Stimulated activated CD4-positive, alpha-beta T cell treated with anti-CD3 and anti-CD28 coated beads, Interleukin-1b, Interleukin-23, amount 100 ng/mL, for 24 hours (primary cell): ENCODE measurements at regions not wholly inside any gene's neighbourhood (a gene's known extent, or its start where the extent isn't known, plus 50 kb on each side); places are given as distances from the start of the nearest gene placed in this dataset.

Source experiments
- DNase-seq, 4 experiments: peaks; one replicate each; pipeline ENCODE4 v3.0.0-alpha.2; 2020; ENCODE audit warnings: low read depth in 4 of 4, low spot score in 1 of 4

GRCh38 chr17:34107019-34107418 is 148.1 kb upstream of the CCL2 start:
- DNase-seq = no peak

GRCh38 chr17:34110315-34110714 is 144.8 kb upstream of the CCL2 start:
- DNase-seq = no peak

GRCh38 chr17:34113089-34113488 is 142.0 kb upstream of the CCL2 start:
- DNase-seq = no peak

- DNase-seq = no peak
Measured at GRCh38 chr17:34114174-34114573, 140.9 kb upstream of the CCL2 start.

GRCh38 chr17:34116306-34116705 is 138.8 kb upstream of the CCL2 start:
- DNase-seq = no peak

GRCh38 chr17:34117332-34117731 is 137.8 kb upstream of the CCL2 start:
- DNase-seq = no peak

- DNase-seq = no peak
Measured at GRCh38 chr17:34117811-34118210, 137.3 kb upstream of the CCL2 start.

- no peak for DNase-seq
Measured at GRCh38 chr17:34118564-34118963, 136.5 kb upstream of the CCL2 start.

GRCh38 chr17:34121311-34121710 is 133.8 kb upstream of the CCL2 start:
- no peak for DNase-seq

- DNase-seq = no peak
Measured at GRCh38 chr17:34122515-34122914, 132.6 kb upstream of the CCL2 start.

GRCh38 chr17:34125010-34125409 is 130.1 kb upstream of the CCL2 start:
- DNase-seq = no peak

GRCh38 chr17:34125921-34126320 is 129.2 kb upstream of the CCL2 start:
- no peak for DNase-seq

- DNase-seq = no peak
Measured at GRCh38 chr17:34126496-34126895, 128.6 kb upstream of the CCL2 start.

GRCh38 chr17:34126965-34127364 is 128.1 kb upstream of the CCL2 start:
- no peak for DNase-seq

- DNase-seq = no peak
Measured at GRCh38 chr17:34130544-34130943, 124.5 kb upstream of the CCL2 start.

- no peak for DNase-seq
Measured at GRCh38 chr17:34131386-34131785, 123.7 kb upstream of the CCL2 start.

GRCh38 chr17:34133350-34133749 is 121.7 kb upstream of the CCL2 start:
- DNase-seq = no peak

GRCh38 chr17:34135841-34136240 is 119.2 kb upstream of the CCL2 start:
- DNase-seq = no peak

- no peak for DNase-seq
Measured at GRCh38 chr17:34140006-34140405, 115.1 kb upstream of the CCL2 start.

GRCh38 chr17:34141590-34141989 is 113.5 kb upstream of the CCL2 start:
- no peak for DNase-seq

- no peak for DNase-seq
Measured at GRCh38 chr17:34143430-34143829, 111.7 kb upstream of the CCL2 start.

- peak in 3 of 4 experiments; percentile 6 to 33 (median 8) for DNase-seq
Measured at GRCh38 chr17:34146440-34147043, 108.5 kb upstream of the CCL2 start.

- no peak for DNase-seq
Measured at GRCh38 chr17:34151102-34151501, 104.0 kb upstream of the CCL2 start.

- no peak for DNase-seq
Measured at GRCh38 chr17:34153991-34154390, 101.1 kb upstream of the CCL2 start.
